ENCODE measurements at regions not wholly inside any gene's neighbourhood (a gene's known extent, or its start where the extent isn't known, plus 50 kb on each side); places are given as distances from the start of the nearest gene placed in this dataset.

DNA sequence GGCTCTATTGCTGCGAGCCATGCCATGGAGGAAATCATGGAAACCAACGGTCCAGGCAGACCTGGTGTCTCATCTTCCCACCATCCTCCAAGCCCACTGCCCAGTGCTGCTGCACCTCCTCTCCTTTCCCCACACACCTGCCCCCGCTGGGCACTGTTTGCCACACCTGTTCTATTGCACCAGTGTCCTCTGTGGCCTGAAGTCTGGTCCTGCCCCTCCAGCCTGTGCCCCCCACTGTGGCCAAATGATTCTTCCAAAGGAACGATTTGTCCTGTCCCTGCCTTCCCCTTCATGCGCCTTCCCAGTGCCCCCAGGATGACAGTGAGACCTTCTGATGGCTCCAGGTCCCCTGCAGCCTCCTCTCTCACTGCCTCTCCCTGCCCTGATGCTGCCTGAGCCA lies 101.9 kb upstream of the TWIST2 start:
- Histone ChIP-seq H3K4me1 (no peaks in the 10 kb centered on the region), H3K27me3 (no peaks in the 10 kb centered on the region), H3K4me3 (no peak overlapping the region), H3K9me3 (peaks cover 0 to 18% (median 6%) of the 10 kb centered on the region in 4 donors), H3K27ac (no peak overlapping the region), H3K36me3 (no peaks in the 10 kb centered on the region)
- TF ChIP-seq, protein P1, sequence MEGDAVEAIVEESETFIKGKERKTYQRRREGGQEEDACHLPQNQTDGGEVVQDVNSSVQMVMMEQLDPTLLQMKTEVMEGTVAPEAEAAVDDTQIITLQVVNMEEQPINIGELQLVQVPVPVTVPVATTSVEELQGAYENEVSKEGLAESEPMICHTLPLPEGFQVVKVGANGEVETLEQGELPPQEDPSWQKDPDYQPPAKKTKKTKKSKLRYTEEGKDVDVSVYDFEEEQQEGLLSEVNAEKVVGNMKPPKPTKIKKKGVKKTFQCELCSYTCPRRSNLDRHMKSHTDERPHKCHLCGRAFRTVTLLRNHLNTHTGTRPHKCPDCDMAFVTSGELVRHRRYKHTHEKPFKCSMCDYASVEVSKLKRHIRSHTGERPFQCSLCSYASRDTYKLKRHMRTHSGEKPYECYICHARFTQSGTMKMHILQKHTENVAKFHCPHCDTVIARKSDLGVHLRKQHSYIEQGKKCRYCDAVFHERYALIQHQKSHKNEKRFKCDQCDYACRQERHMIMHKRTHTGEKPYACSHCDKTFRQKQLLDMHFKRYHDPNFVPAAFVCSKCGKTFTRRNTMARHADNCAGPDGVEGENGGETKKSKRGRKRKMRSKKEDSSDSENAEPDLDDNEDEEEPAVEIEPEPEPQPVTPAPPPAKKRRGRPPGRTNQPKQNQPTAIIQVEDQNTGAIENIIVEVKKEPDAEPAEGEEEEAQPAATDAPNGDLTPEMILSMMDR (IDR thresholded peaks at IDR 0.05), result no peak
- TF ChIP-seq EP300 (IDR thresholded peaks at IDR 0.05) (no peak), POLR2A (IDR thresholded peaks at IDR 0.05) (no peak)
- no peak for DNase-seq (ENCODE audit: low spot score in 2 of 2)
- 71 to 80% methylated on average over 5 of the region's 5 CpGs for WGBS, 2 donors

GRCh38 chr2:238747114-238747513 lies 100.8 kb upstream of the TWIST2 start:
- H3K4me3 ChIP-seq, result no peak overlapping the region
- 60 to 74% methylated on average over 17 to 18 of the region's 18 CpGs for WGBS, 2 donors
- H3K4me1 ChIP-seq, result no peaks in the 10 kb centered on the region
- no peaks in the 10 kb centered on the region for H3K27me3 ChIP-seq
- no peak for TF ChIP-seq POLR2A (IDR thresholded peaks at IDR 0.05)
- TF ChIP-seq EP300 (IDR thresholded peaks at IDR 0.05), result no peak
- TF ChIP-seq, protein P1 (IDR thresholded peaks at IDR 0.05), result no peak
- H3K36me3 ChIP-seq, result no peaks in the 10 kb centered on the region
- peaks cover 0 to 18% (median 6%) of the 10 kb centered on the region in 4 donors for H3K9me3 ChIP-seq
- no peak for DNase-seq (ENCODE audit: low spot score in 2 of 2)
- H3K27ac ChIP-seq, result no peak overlapping the region

GRCh38 chr2:238747557-238747956 lies 100.3 kb upstream of the TWIST2 start:
- Histone ChIP-seq H3K27ac (no peak overlapping the region), H3K4me3 (no peak overlapping the region), H3K4me1 (no peaks in the 10 kb centered on the region), H3K9me3 (peaks cover 0 to 18% (median 6%) of the 10 kb centered on the region in 4 donors), H3K27me3 (no peaks in the 10 kb centered on the region), H3K36me3 (no peaks in the 10 kb centered on the region)
- no peak for DNase-seq (ENCODE audit: low spot score in 2 of 2)
- TF ChIP-seq EP300 (IDR thresholded peaks at IDR 0.05), result no peak
- no peak for TF ChIP-seq POLR2A (IDR thresholded peaks at IDR 0.05)
- TF ChIP-seq, protein P1 (IDR thresholded peaks at IDR 0.05), result no peak
- 61 to 82% methylated on average over 3 of the region's 3 CpGs for WGBS, 2 donors

GRCh38 chr2:238750212-238750904 lies 97.5 kb upstream of the TWIST2 start:
- Histone ChIP-seq H3K36me3 (no peaks in the 10 kb centered on the region), H3K9me3 (peaks cover 0 to 18% (median 6%) of the 10 kb centered on the region in 4 donors), H3K27me3 (no peaks in the 10 kb centered on the region), H3K4me1 (no peaks in the 10 kb centered on the region), H3K4me3 (no peak overlapping the region), H3K27ac (no peak overlapping the region)
- no peak for DNase-seq (ENCODE audit: low spot score in 2 of 2)
- 93 to 95% methylated on average over 3 of the region's 3 CpGs for WGBS, 2 donors
- TF ChIP-seq EP300 (IDR thresholded peaks at IDR 0.05) (no peak), POLR2A (IDR thresholded peaks at IDR 0.05) (no peak)
- TF ChIP-seq, protein P1 (IDR thresholded peaks at IDR 0.05), result no peak

- WGBS, 2 donors, result 71 to 73% methylated on average over 8 of the region's 8 CpGs
Measured at GRCh38 chr2:238754259-238754658, 93.6 kb upstream of the TWIST2 start.

More at GRCh38 chr2:238754259-238754658, 93.6 kb upstream of the TWIST2 start:
- Histone ChIP-seq H3K4me3 (no peak overlapping the region), H3K36me3 (no peaks in the 10 kb centered on the region), H3K27ac (no peak overlapping the region), H3K9me3 (peaks cover 0 to 16% (median 6%) of the 10 kb centered on the region in 4 donors), H3K4me1 (no peaks in the 10 kb centered on the region), H3K27me3 (no peaks in the 10 kb centered on the region)
- no peak for DNase-seq (ENCODE audit: low spot score in 2 of 2)
- TF ChIP-seq POLR2A (IDR thresholded peaks at IDR 0.05) (no peak), EP300 (IDR thresholded peaks at IDR 0.05) (no peak)
- TF ChIP-seq, protein P1 (IDR thresholded peaks at IDR 0.05), result no peak

Measured in tibial nerve (tissue), 4 donors.